Lung (tissue), 11 donors: ENCODE measurements at regions not wholly inside any gene's neighbourhood (a gene's known extent, or its start where the extent isn't known, plus 50 kb on each side); places are given as distances from the start of the nearest gene placed in this dataset.

ENCODE experiments used
- ATAC-seq: fragments of 200-7000 bp; cut with Tn5 transposase; one replicate; pipeline ENCODE4 v1.9.1; 2020; ENCODE audit warnings: moderate number of reproducible peaks; ENCODE audit not compliant: insufficient read depth, low FRiP score
- DNase-seq, 3 donors: peaks; one replicate each; pipeline ENCODE4 v3.0.0-alpha.2; 2013 to 2017
- H3K27ac ChIP-seq, 2 donors: one replicate each; pipeline ENCODE4 v1.5.1; 2013; ENCODE audit warnings: mild to moderate bottlenecking in 2 of 2, moderate library complexity in 2 of 2, control low read depth in 1 of 2, inconsistent platforms in 1 of 2, low read depth in 1 of 2, low read length in 1 of 2
- H3K27me3 ChIP-seq, 3 donors: one replicate each; pipeline ENCODE4 v1.5.1; 2013; ENCODE audit warnings: low read length in 2 of 3; ENCODE audit not compliant: control insufficient read depth in 3 of 3, insufficient read depth in 3 of 3
- H3K36me3 ChIP-seq, 4 donors: one replicate each; pipeline ENCODE4 v1.5.1; 2013; ENCODE audit warnings: low read length in 4 of 4, mild to moderate bottlenecking in 1 of 4, moderate library complexity in 1 of 4; ENCODE audit not compliant: control insufficient read depth in 4 of 4, insufficient read depth in 4 of 4
- H3K4me1 ChIP-seq, 5 donors: one replicate each; pipeline ENCODE4 v1.5.1; 2013; ENCODE audit warnings: low read length in 5 of 5, mild to moderate bottlenecking in 2 of 5, moderate library complexity in 1 of 5; ENCODE audit not compliant: control insufficient read depth in 5 of 5, insufficient read depth in 5 of 5
- H3K4me3 ChIP-seq: one replicate; pipeline ENCODE4 v1.5.1; 2013; ENCODE audit warnings: mild to moderate bottlenecking, control low read depth, moderate library complexity
- H3K9ac ChIP-seq, 2 donors: one replicate each; pipeline ENCODE4 v1.5.1; 2013; ENCODE audit warnings: low read length in 2 of 2, control low read depth in 1 of 2; ENCODE audit not compliant: insufficient read depth in 1 of 2
- H3K9me3 ChIP-seq, 4 donors: one replicate each; pipeline ENCODE4 v1.5.1; 2013; ENCODE audit warnings: low read length in 3 of 4, mild to moderate bottlenecking in 1 of 4, moderate library complexity in 1 of 4; ENCODE audit not compliant: control insufficient read depth in 4 of 4, insufficient read depth in 3 of 4
- WGBS, 2 donors: extraction: QIAGEN DNeasy Blood & Tissue Kit; methylation state at CpG; one replicate each; pipeline ENCODE4 v1.1.7; 2013; 5-methylcytosine and 5-hydroxymethylcytosine counted together
- TF ChIP-seq, protein P1 (sequence below): IDR thresholded peaks from 2 replicates; pipeline ENCODE4 v1.5.1; 2012; ENCODE audit warnings: mild to moderate bottlenecking; ENCODE audit errors: control extremely low read depth, extremely low read depth
- donor health status: control.
- donor health status: control.
- donor health status: Bipolar disorder and iron deficiency.
- donor health status: healthy.
- donor health status: DM: yes; HTN: yes; CAD: no.

DNA sequence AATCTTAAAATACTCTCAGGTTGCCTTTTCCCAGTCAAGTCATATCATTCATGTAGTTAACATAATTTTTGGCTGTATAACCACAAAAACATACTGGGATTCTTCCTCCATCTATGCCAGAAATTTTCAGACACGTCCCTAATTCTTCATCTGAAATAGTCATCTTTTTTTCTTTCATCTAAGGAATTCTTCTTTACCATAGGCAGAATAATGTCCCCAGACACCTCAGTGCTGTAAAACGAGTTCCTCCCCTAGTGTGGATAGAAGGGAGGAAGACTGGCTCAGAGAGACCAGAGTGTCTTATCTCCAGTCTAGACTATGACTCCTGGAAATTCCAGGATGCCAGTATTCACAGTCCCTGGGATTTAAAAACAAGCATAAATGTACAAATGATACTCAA is 127.8 kb downstream of the MREG start:
- TF ChIP-seq, protein P1, sequence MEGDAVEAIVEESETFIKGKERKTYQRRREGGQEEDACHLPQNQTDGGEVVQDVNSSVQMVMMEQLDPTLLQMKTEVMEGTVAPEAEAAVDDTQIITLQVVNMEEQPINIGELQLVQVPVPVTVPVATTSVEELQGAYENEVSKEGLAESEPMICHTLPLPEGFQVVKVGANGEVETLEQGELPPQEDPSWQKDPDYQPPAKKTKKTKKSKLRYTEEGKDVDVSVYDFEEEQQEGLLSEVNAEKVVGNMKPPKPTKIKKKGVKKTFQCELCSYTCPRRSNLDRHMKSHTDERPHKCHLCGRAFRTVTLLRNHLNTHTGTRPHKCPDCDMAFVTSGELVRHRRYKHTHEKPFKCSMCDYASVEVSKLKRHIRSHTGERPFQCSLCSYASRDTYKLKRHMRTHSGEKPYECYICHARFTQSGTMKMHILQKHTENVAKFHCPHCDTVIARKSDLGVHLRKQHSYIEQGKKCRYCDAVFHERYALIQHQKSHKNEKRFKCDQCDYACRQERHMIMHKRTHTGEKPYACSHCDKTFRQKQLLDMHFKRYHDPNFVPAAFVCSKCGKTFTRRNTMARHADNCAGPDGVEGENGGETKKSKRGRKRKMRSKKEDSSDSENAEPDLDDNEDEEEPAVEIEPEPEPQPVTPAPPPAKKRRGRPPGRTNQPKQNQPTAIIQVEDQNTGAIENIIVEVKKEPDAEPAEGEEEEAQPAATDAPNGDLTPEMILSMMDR: no peak
- DNase-seq (no peak), ATAC-seq (no peak)
- no peaks in the 10 kb centered on the region for H3K27me3 ChIP-seq
- peaks cover 0 to 25% (median 9%) of the 10 kb centered on the region in 5 donors for H3K4me1 ChIP-seq
- WGBS, 2 donors: 70 to 74% methylated on average over 2 of the region's 2 CpGs
- H3K36me3 ChIP-seq: no peaks in the 10 kb centered on the region
- H3K4me3 ChIP-seq: no peak overlapping the region
- no peak overlapping the region for H3K9ac ChIP-seq
- H3K27ac ChIP-seq: no peak overlapping the region
- H3K9me3 ChIP-seq: peaks cover 0 to under 1% (median 0%) of the 10 kb centered on the region in 4 donors

DNA sequence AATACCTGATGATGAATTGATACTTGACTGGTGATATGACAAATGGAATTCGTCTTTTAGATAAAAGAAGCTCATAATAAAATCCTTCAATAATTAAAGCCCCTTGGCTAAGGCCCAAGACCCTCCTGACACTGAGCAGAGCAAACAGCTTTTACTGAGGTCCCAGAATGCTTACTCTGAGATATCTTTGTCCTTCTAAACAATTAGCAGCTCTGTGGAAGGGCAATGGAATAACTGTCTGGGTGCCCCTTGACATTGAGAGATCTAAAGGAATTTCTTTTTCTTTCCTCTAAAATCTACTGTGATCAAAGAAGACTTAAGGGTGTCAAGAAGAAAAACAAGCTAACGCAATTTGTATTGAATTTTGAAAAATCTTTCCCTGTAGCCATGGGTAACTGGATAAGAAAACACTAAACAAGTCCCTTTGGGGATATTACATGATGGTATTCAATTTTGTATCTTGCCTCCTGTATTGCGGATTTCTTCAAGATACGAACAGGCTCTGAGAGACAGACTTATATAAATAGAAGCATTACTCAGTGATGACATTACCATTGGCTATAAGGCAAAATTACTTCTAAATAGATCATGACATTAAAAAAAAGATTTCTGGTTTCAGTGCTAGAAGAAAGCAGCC is 128.8 kb downstream of the MREG start:
- no peak overlapping the region for H3K27ac ChIP-seq
- no peaks in the 10 kb centered on the region for H3K9me3 ChIP-seq
- H3K4me1 ChIP-seq: peaks cover 0 to 34% (median 9%) of the 10 kb centered on the region in 5 donors
- no peak overlapping the region for H3K4me3 ChIP-seq
- H3K9ac ChIP-seq: no peak overlapping the region
- no peaks in the 10 kb centered on the region for H3K36me3 ChIP-seq
- WGBS, 2 donors: 78 to 91% methylated on average over 4 of the region's 4 CpGs
- DNase-seq: peak in 2 of 3 donors; percentile 58 to 76
- no peaks in the 10 kb centered on the region for H3K27me3 ChIP-seq
- no peak for ATAC-seq
- TF ChIP-seq, protein P1: no peak

DNA sequence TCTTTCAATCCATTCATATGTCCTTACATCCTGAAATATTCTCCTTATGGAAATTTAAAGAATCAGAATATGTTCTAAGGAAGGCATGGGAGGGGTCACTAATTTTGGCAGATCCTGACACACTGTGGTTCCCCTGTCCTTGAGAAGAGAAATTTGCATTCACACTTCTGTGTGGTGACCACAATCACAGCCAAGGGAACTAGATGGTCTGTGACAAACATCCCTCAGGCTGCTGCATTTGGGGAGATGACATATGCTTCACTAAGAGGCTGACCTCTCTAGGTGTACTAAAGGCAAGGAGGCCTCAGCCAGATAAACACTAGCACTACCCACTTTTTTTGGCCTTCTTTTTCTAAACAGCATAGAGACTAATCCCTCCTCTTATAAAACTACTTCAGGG is 129.6 kb downstream of the MREG start:
- ATAC-seq (no peak), DNase-seq (peak in 1 of 3 donors; percentile 54)
- Histone ChIP-seq H3K4me3 (no peak overlapping the region), H3K9me3 (no peaks in the 10 kb centered on the region), H3K27ac (no peak overlapping the region), H3K9ac (no peak overlapping the region), H3K4me1 (peaks cover 0 to 40% (median 9%) of the 10 kb centered on the region in 5 donors), H3K36me3 (no peaks in the 10 kb centered on the region), H3K27me3 (no peaks in the 10 kb centered on the region)
- TF ChIP-seq, protein P1: no peak

DNA sequence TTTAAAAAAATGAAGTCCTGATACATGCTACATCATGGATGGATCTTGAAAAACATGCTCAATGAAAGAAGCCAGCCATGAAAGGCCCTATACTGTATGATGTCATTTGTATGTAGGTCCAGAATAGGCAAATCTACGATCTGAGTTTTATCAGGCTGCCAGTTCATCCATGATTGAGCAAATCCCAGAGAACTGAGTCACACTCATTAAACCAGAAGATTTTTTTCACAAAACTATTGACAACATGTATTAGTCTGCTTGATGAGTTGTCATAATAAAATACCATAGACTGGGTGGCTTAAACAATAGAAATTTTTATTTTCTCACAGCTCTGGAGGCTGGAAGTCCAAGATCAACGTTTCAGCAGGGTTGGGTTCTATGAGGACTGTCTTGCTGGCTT is 130.7 kb downstream of the MREG start:
- no peak overlapping the region for H3K4me3 ChIP-seq
- TF ChIP-seq, protein P1: no peak
- no peaks in the 10 kb centered on the region for H3K9me3 ChIP-seq
- H3K27ac ChIP-seq: no peak overlapping the region
- 76 to 87% methylated on average over 2 of the region's 2 CpGs for WGBS, 2 donors
- DNase-seq: no peak
- no peaks in the 10 kb centered on the region for H3K36me3 ChIP-seq
- peaks cover 0 to 40% (median 9%) of the 10 kb centered on the region in 5 donors for H3K4me1 ChIP-seq
- no peaks in the 10 kb centered on the region for H3K27me3 ChIP-seq
- no peak overlapping the region for H3K9ac ChIP-seq
- no peak for ATAC-seq
